PC-9 (cell line): ENCODE measurements at regions not wholly inside any gene's neighbourhood (a gene's known extent, or its start where the extent isn't known, plus 50 kb on each side); places are given as distances from the start of the nearest gene placed in this dataset.

Source experiments
- BruUV-seq: library from RNA; stranded (reverse); fragments of 400-500 nt; replicated peaks from 2 replicates; lab custom pipeline; 2021; lab: Mats Ljungman, UMichigan
- CTCF ChIA-PET: fragments of 300-600 bp; sonication (Branson Sonifier 250); formaldehyde crosslinking; loops from one replicate; lab custom pipeline; 2022; ENCODE audit warnings: antibody characterized with exemption; lab: Charles Lee
- POLR2A ChIA-PET: fragments of 300-600 bp; sonication (Branson Sonifier 250); formaldehyde crosslinking; loops from one replicate; lab custom pipeline; 2022; ENCODE audit warnings: antibody characterized with exemption; ENCODE audit not compliant: unreplicated experiment; lab: Charles Lee
- DNase-seq, 2 experiments: peaks; one replicate each; pipeline versions ENCODE4 v3.0.0 to v3.0.0-alpha.2; 2015 to 2022; ENCODE audit warnings: mixed read lengths in 1 of 2
- H2AFZ ChIP-seq: fragments of 200-600 bp; sonication (generic); 2 replicates; pipeline ENCODE4 v1.8.1; 2017; ENCODE audit warnings: antibody characterized with exemption
- H3F3A ChIP-seq: fragments of 200-600 bp; sonication (generic); 2 replicates; pipeline ENCODE4 v1.8.1; 2017; ENCODE audit warnings: antibody characterized with exemption, mild to moderate bottlenecking, low read depth; ENCODE audit not compliant: insufficient read depth
- H3K27ac ChIP-seq: fragments of 200-600 bp; sonication (generic); 2 replicates; pipeline ENCODE4 v1.6.1; 2016; ENCODE audit warnings: mixed run types
- H3K27me3 ChIP-seq: fragments of 200-600 bp; sonication (generic); 2 replicates; pipeline ENCODE4 v1.6.1; 2016; ENCODE audit warnings: low read depth, mixed run types; ENCODE audit not compliant: insufficient read depth
- H3K36me3 ChIP-seq: fragments of 200-600 bp; sonication (generic); 2 replicates; pipeline ENCODE4 v1.6.1; 2016; ENCODE audit warnings: low read depth, mixed run types
- H3K4me1 ChIP-seq: fragments of 200-600 bp; sonication (generic); replicated peaks from 2 replicates; pipeline ENCODE4 v1.6.1; 2016; ENCODE audit warnings: mixed run types; ENCODE audit not compliant: insufficient read depth
- H3K4me2 ChIP-seq: fragments of 200-600 bp; sonication (generic); 2 replicates; pipeline ENCODE4 v1.6.1; 2017; ENCODE audit warnings: mixed run types
- H3K4me3 ChIP-seq: fragments of 200-600 bp; sonication (generic); 2 replicates; pipeline ENCODE4 v1.6.1; 2016; ENCODE audit warnings: mixed run types
- H3K79me2 ChIP-seq: fragments of 200-600 bp; sonication (generic); 2 replicates; pipeline ENCODE4 v1.6.1; 2017; ENCODE audit warnings: low read depth, mixed run types
- H3K9me2 ChIP-seq: fragments of 200-600 bp; sonication (generic); 2 replicates; pipeline ENCODE4 v1.8.1; 2017; ENCODE audit warnings: mild to moderate bottlenecking; ENCODE audit not compliant: insufficient read depth
- H3K9me3 ChIP-seq: fragments of 200-600 bp; sonication (generic); 2 replicates; pipeline ENCODE4 v1.8.1; 2016; ENCODE audit warnings: low read depth; ENCODE audit not compliant: insufficient read depth
- H4K20me1 ChIP-seq: fragments of 200-600 bp; sonication (generic); 2 replicates; pipeline ENCODE4 v1.8.1; 2017; ENCODE audit not compliant: insufficient read depth
- CTCF ChIP-seq: fragments of 200-600 bp; sonication (generic); conservative IDR thresholded peaks from 2 replicates; pipeline ENCODE4 v1.6.1; 2017; ENCODE audit warnings: mixed run types, antibody characterized with exemption, mild to moderate bottlenecking, moderate library complexity
- EZH2 ChIP-seq: fragments of 200-600 bp; sonication (generic); IDR thresholded peaks from 2 replicates; pipeline ENCODE4 v1.8.0; 2017; ENCODE audit warnings: antibody characterized with exemption, low read depth
- intact Hi-C: fragments of 100-400 bp; cut with micrococcal nuclease; formaldehyde crosslinking; loops from one replicate; pipeline ENCODE4 v1.10.0; 2022; ENCODE audit not compliant: unreplicated experiment

GRCh38 chr12:107931761-107932160 is 157.3 kb downstream of the ASCL4 start:
- Histone ChIP-seq H3K27ac (no peak overlapping the region), H3K79me2 (no peaks in the 10 kb centered on the region), H3K4me3 (no peak overlapping the region), H3K4me1 (no peaks in the 10 kb centered on the region), H4K20me1 (no peaks in the 10 kb centered on the region), H3F3A (no peaks in the 10 kb centered on the region), H3K9me2 (no peaks in the 10 kb centered on the region), H3K36me3 (no peaks in the 10 kb centered on the region), H3K9me3 (no peaks in the 10 kb centered on the region), H3K27me3 (peaks cover 32% of the 10 kb centered on the region), H3K4me2 (no peak overlapping the region), H2AFZ (no peak overlapping the region)
- no peak for DNase-seq
- TF ChIP-seq CTCF (no peak), EZH2 (no peak)
- no TSS peak for BruUV-seq
- ChIA-PET POLR2A (no interaction called here), CTCF (no interaction called here)
- intact Hi-C loops: no loop called here

- peaks cover 6% of the 10 kb centered on the region for H3K27me3 ChIP-seq
- no peaks in the 10 kb centered on the region for H4K20me1 ChIP-seq
- no peak overlapping the region for H2AFZ ChIP-seq
- H3K9me2 ChIP-seq: no peaks in the 10 kb centered on the region
- no peaks in the 10 kb centered on the region for H3K79me2 ChIP-seq
- H3K4me2 ChIP-seq: no peak overlapping the region
- H3K27ac ChIP-seq: no peak overlapping the region
- no peak for DNase-seq
- POLR2A ChIA-PET: no interaction called here
- H3K4me1 ChIP-seq: no peaks in the 10 kb centered on the region
- H3K9me3 ChIP-seq: no peaks in the 10 kb centered on the region
- CTCF ChIA-PET: no interaction called here
- no TSS peak for BruUV-seq
- H3K4me3 ChIP-seq: no peak overlapping the region
- TF ChIP-seq EZH2: no peak
- TF ChIP-seq CTCF: no peak
- no peaks in the 10 kb centered on the region for H3K36me3 ChIP-seq
- intact Hi-C loops: no loop called here
- no peaks in the 10 kb centered on the region for H3F3A ChIP-seq
Observed at GRCh38 chr12:107938446-107938845, 163.9 kb downstream of the ASCL4 start.

- intact Hi-C loops: no loop called here
- no peak overlapping the region for H3K4me3 ChIP-seq
- no peak for DNase-seq
- no peaks in the 10 kb centered on the region for H3K9me3 ChIP-seq
- H3K27ac ChIP-seq: no peak overlapping the region
- no peaks in the 10 kb centered on the region for H3K9me2 ChIP-seq
- no TSS peak for BruUV-seq
- no peaks in the 10 kb centered on the region for H4K20me1 ChIP-seq
- ChIA-PET POLR2A (no interaction called here), CTCF (no interaction called here)
- no peak overlapping the region for H2AFZ ChIP-seq
- H3K27me3 ChIP-seq: peaks cover 49% of the 10 kb centered on the region; the same call in 1 of the 2 replicates
- no peaks in the 10 kb centered on the region for H3F3A ChIP-seq
- no peaks in the 10 kb centered on the region for H3K79me2 ChIP-seq
- no peak overlapping the region for H3K4me2 ChIP-seq
- TF ChIP-seq EZH2 (no peak), CTCF (no peak)
- H3K4me1 ChIP-seq: no peaks in the 10 kb centered on the region
- H3K36me3 ChIP-seq: no peaks in the 10 kb centered on the region
Observed at GRCh38 chr12:107948391-107948945, 174.0 kb downstream of the ASCL4 start.
